ENCODE measurements at regions not wholly inside any gene's neighbourhood (a gene's known extent, or its start where the extent isn't known, plus 50 kb on each side); places are given as distances from the start of the nearest gene placed in this dataset.

DNA sequence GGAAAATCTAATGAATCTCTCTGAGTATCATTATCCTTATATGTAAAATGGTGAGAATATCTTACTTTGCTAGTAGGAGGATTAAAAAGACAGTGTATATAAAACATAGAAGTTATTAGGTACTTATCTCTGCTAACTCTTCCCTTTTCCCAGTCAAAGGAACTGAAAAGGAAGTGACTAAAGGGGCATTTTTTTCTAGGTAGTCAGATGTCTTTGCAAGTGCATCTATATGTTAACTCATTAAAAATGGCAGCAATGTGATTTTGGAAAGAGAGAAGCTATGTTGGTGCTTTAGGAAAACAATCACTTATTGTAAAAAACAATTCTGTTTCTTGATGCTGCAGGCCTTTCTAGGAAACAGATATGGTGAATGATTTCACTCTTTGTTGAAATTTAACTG, 180.9 kb downstream of the SAMD5 start:
- no peak overlapping the region for H3K9ac ChIP-seq (ENCODE audit: low read length)
- H2AFZ ChIP-seq (ENCODE audit: low read depth, low read length, poor library complexity, severe bottlenecking), result no peak overlapping the region
- CTCF ChIA-PET, result no interaction called here
- intact Hi-C loops (cut with micrococcal nuclease), result no loop called here
- H3K9me3 ChIP-seq (ENCODE audit: control insufficient read depth in 1 of 2, insufficient read depth in 1 of 2, low read depth in 1 of 2, low read length in 2 of 2), result no peaks in the 10 kb centered on the region
- H3K79me2 ChIP-seq (ENCODE audit: insufficient read depth, low read length), result no peaks in the 10 kb centered on the region
- no peak overlapping the region for H3K4me2 ChIP-seq (ENCODE audit: low read length)
- H3K27ac ChIP-seq (ENCODE audit: low read depth, low read length), result no peak overlapping the region
- RAD21 ChIA-PET (ENCODE audit: low non-redundant PET in 1 of 2, low total read pairs in 2 of 2, uncharacterized antibody in 2 of 2, unreplicated experiment in 2 of 2), result no interaction called here
- no TSS peak for BruUV-seq (replicated peaks)
- H3K4me1 ChIP-seq (ENCODE audit: control insufficient read depth in 1 of 2, insufficient read depth in 2 of 2, low read length in 2 of 2), result no peaks in the 10 kb centered on the region
- ATAC-seq (no peak), DNase-seq (ENCODE audit: low read depth, low spot score) (no peak)
- no peak overlapping the region for H3K4me3 ChIP-seq (replicated peaks in 1 of 2; ENCODE audit: low read depth in 1 of 2, low read length in 2 of 2)
- no peaks in the 10 kb centered on the region for H3K36me3 ChIP-seq (ENCODE audit: control insufficient read depth in 1 of 2, insufficient read depth in 2 of 2, low read length in 2 of 2)
- TF ChIP-seq, protein P1, sequence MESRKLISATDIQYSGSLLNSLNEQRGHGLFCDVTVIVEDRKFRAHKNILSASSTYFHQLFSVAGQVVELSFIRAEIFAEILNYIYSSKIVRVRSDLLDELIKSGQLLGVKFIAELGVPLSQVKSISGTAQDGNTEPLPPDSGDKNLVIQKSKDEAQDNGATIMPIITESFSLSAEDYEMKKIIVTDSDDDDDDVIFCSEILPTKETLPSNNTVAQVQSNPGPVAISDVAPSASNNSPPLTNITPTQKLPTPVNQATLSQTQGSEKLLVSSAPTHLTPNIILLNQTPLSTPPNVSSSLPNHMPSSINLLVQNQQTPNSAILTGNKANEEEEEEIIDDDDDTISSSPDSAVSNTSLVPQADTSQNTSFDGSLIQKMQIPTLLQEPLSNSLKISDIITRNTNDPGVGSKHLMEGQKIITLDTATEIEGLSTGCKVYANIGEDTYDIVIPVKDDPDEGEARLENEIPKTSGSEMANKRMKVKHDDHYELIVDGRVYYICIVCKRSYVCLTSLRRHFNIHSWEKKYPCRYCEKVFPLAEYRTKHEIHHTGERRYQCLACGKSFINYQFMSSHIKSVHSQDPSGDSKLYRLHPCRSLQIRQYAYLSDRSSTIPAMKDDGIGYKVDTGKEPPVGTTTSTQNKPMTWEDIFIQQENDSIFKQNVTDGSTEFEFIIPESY (IDR thresholded peaks at IDR 0.05; ENCODE audit: extremely low read depth, insufficient replicate concordance, low read length), result no peak
- TF ChIP-seq JUND (IDR thresholded peaks at IDR 0.05), result no peak
- TF ChIP-seq EZH2phosphoT487 (IDR thresholded peaks at IDR 0.05; ENCODE audit: borderline replicate concordance), result no peak
- TF ChIP-seq ZNF274 (IDR thresholded peaks at IDR 0.05; ENCODE audit: low read depth, low read length), result no peak
- TF ChIP-seq YY1 (IDR thresholded peaks at IDR 0.05; ENCODE audit: extremely low read depth, insufficient replicate concordance, low read depth, low read length), result no peak
- TF ChIP-seq, protein P2, sequence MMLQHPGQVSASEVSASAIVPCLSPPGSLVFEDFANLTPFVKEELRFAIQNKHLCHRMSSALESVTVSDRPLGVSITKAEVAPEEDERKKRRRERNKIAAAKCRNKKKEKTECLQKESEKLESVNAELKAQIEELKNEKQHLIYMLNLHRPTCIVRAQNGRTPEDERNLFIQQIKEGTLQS (IDR thresholded peaks at IDR 0.05), result no peak
- TF ChIP-seq SRF (IDR thresholded peaks at IDR 0.05; ENCODE audit: low read depth), result no peak
- no peak for TF ChIP-seq RAD21 (IDR thresholded peaks at IDR 0.05; ENCODE audit: low read depth)
- no peak for TF ChIP-seq ZFX (IDR thresholded peaks at IDR 0.05)
- no peak for TF ChIP-seq SP1 (IDR thresholded peaks at IDR 0.05; ENCODE audit: low read depth)
- TF ChIP-seq SIN3A (IDR thresholded peaks at IDR 0.05; ENCODE audit: low read depth), result no peak
- TF ChIP-seq, protein P3, sequence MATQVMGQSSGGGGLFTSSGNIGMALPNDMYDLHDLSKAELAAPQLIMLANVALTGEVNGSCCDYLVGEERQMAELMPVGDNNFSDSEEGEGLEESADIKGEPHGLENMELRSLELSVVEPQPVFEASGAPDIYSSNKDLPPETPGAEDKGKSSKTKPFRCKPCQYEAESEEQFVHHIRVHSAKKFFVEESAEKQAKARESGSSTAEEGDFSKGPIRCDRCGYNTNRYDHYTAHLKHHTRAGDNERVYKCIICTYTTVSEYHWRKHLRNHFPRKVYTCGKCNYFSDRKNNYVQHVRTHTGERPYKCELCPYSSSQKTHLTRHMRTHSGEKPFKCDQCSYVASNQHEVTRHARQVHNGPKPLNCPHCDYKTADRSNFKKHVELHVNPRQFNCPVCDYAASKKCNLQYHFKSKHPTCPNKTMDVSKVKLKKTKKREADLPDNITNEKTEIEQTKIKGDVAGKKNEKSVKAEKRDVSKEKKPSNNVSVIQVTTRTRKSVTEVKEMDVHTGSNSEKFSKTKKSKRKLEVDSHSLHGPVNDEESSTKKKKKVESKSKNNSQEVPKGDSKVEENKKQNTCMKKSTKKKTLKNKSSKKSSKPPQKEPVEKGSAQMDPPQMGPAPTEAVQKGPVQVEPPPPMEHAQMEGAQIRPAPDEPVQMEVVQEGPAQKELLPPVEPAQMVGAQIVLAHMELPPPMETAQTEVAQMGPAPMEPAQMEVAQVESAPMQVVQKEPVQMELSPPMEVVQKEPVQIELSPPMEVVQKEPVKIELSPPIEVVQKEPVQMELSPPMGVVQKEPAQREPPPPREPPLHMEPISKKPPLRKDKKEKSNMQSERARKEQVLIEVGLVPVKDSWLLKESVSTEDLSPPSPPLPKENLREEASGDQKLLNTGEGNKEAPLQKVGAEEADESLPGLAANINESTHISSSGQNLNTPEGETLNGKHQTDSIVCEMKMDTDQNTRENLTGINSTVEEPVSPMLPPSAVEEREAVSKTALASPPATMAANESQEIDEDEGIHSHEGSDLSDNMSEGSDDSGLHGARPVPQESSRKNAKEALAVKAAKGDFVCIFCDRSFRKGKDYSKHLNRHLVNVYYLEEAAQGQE (IDR thresholded peaks at IDR 0.05; ENCODE audit: low read depth), result no peak
- no peak for TF ChIP-seq FOSL1 (IDR thresholded peaks at IDR 0.05; ENCODE audit: low read depth)
- no peak for TF ChIP-seq ELF1 (IDR thresholded peaks at IDR 0.05; ENCODE audit: borderline replicate concordance, low read depth)
- no peak for TF ChIP-seq TCF7L2 (IDR thresholded peaks at IDR 0.05; ENCODE audit: borderline replicate concordance, extremely low read depth, insufficient read depth, insufficient read length)
- TF ChIP-seq, protein P4, sequence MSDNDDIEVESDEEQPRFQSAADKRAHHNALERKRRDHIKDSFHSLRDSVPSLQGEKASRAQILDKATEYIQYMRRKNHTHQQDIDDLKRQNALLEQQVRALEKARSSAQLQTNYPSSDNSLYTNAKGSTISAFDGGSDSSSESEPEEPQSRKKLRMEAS (IDR thresholded peaks at IDR 0.05), result no peak
- TF ChIP-seq CEBPB (IDR thresholded peaks at IDR 0.05; ENCODE audit: low read depth), result no peak
- POLR2A ChIA-PET, result no interaction called here
- H3K27me3 ChIP-seq (ENCODE audit: insufficient read depth, low read length), result no peaks in the 10 kb centered on the region
- no peaks in the 10 kb centered on the region for H3K9me2 ChIP-seq (ENCODE audit: insufficient read depth)
- no peaks in the 10 kb centered on the region for H4K20me1 ChIP-seq (ENCODE audit: insufficient read depth)
